Activated T-cell treated with anti-CD3 and anti-CD28 coated beads, Interleukin-2, amount 50 U/mL, for 72 hours (primary cell): ENCODE measurements at regions not wholly inside any gene's neighbourhood (a gene's known extent, or its start where the extent isn't known, plus 50 kb on each side); places are given as distances from the start of the nearest gene placed in this dataset.

ENCODE experiments used
- ATAC-seq, 2 donors: fragments of 150-1000 bp; cut with Tn5 transposase; replicated peaks in 1 of 2; 2 replicates each; pipeline ENCODE4 v1.10.0; 2021; ENCODE audit warnings: moderate library complexity in 2 of 2, mild to moderate bottlenecking in 1 of 2
- DNase-seq, 2 donors: peaks; one replicate each; pipeline ENCODE4 v3.0.0; 2021 to 2022; ENCODE audit warnings: mixed read lengths in 1 of 2
- H3K27ac Mint-ChIP-seq: one replicate; pipeline ENCODE4 v1.8.0; 2022; ENCODE audit warnings: mild to moderate bottlenecking, moderate library complexity, mixed read lengths
- H3K27me3 Mint-ChIP-seq: one replicate; pipeline ENCODE4 v1.8.0; 2022; ENCODE audit warnings: low read depth, mixed read lengths
- H3K36me3 Mint-ChIP-seq, 2 donors: one replicate each; pipeline ENCODE4 v1.8.0; 2022; ENCODE audit warnings: mixed read lengths in 2 of 2, mild to moderate bottlenecking in 1 of 2; ENCODE audit not compliant: insufficient read depth in 2 of 2
- H3K4me1 Mint-ChIP-seq: one replicate; pipeline ENCODE4 v1.8.0; 2022; ENCODE audit warnings: low read depth, mixed read lengths
- H3K4me3 Mint-ChIP-seq, 2 donors: one replicate each; pipeline ENCODE4 v1.8.0; 2022; ENCODE audit warnings: mild to moderate bottlenecking in 2 of 2, mixed read lengths in 2 of 2, moderate library complexity in 2 of 2
- H3K9me3 Mint-ChIP-seq, 2 donors: one replicate each; pipeline ENCODE4 v1.8.0; 2022; ENCODE audit warnings: mixed read lengths in 2 of 2

DNA sequence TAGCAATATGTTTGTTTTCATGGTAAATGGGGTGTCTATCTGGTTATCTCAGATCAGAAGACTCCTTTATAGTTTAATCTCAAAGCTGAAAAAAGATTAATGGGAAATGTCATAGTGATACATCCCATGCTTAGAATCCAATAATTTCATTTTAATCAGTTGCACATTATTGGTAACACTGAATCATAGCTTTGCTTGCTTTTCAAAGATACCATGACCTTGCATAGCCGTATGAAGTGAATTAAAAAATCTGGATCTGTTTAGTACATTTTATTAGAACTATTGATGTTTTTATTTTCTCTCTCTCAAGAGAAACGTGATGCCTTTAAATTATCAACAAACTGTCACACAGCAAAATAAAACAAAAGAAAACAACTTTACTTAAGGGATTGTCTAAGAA, 506.7 kb upstream of the SGO1 start:
- Mint-ChIP-seq H3K27me3 (no peaks in the 10 kb centered on the region), H3K4me1 (no peaks in the 10 kb centered on the region), H3K9me3 (peaks cover 6 to 7% of the 10 kb centered on the region in 2 donors), H3K27ac (no peak overlapping the region), H3K36me3 (peaks cover 0 to 2% of the 10 kb centered on the region in 2 donors), H3K4me3 (no peak overlapping the region)
- DNase-seq = no peak
- no peak for ATAC-seq

DNA sequence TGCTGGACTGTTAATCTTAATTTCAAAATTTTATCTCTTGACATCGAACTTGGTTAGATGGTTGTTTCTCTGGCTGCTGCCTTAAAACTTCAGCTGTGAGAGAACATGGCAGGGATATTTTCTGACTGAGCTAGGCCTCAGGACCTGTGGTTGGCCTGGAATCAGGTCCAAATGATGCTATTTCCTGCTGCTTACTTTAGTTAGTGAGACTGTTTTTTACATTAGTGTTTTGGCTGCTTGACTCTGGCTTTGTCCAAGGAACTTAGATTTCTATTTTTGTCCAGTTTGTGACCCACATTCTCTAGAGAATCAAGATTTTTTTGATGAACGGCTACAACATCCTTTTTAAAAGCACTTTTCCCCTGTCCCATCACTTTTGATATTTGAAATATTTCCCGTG, 497.9 kb upstream of the SGO1 start:
- Mint-ChIP-seq H3K9me3 (peaks cover 11 to 14% of the 10 kb centered on the region in 2 donors), H3K4me1 (no peaks in the 10 kb centered on the region), H3K27ac (no peak overlapping the region), H3K27me3 (no peaks in the 10 kb centered on the region), H3K4me3 (no peak overlapping the region), H3K36me3 (no peaks in the 10 kb centered on the region)
- no peak for DNase-seq
- ATAC-seq = no peak

- Mint-ChIP-seq H3K9me3 (peaks cover 10 to 11% of the 10 kb centered on the region in 2 donors), H3K27me3 (no peaks in the 10 kb centered on the region), H3K4me1 (no peaks in the 10 kb centered on the region), H3K27ac (no peak overlapping the region), H3K36me3 (no peaks in the 10 kb centered on the region), H3K4me3 (no peak overlapping the region)
- DNase-seq = no peak
- ATAC-seq = no peak
These were observed 496.6 kb upstream of the SGO1 start for GRCh38 chr3:20682573-20682972.

- Mint-ChIP-seq H3K27me3 (no peaks in the 10 kb centered on the region), H3K4me1 (no peaks in the 10 kb centered on the region), H3K36me3 (no peaks in the 10 kb centered on the region), H3K9me3 (peaks cover 8 to 9% of the 10 kb centered on the region in 2 donors), H3K27ac (no peak overlapping the region), H3K4me3 (no peak overlapping the region)
- DNase-seq = no peak
- no peak for ATAC-seq
These were observed 495.1 kb upstream of the SGO1 start for GRCh38 chr3:20680990-20681628.

DNA sequence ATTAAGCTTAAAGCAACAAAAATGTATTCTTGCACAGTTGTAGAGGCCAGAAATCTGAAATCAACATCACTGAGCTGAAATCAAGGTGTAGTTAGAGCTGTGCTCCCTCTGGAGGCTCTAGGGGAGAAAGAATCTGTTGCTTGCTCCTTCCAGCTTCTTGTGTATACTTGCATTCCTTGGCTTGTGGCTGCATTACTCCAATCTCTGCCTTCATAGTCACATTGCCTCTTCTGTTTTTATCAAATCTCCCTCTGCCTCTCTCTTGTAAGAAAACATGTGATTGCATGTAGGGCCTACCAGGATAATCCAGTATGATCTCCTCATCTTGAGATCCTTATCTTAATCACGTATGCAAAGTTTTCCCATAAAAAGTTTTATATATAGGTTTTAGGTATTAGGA, 487.9 kb upstream of the SGO1 start:
- Mint-ChIP-seq H3K4me3 (no peak overlapping the region), H3K9me3 (peaks cover 4 to 6% of the 10 kb centered on the region in 2 donors), H3K4me1 (no peaks in the 10 kb centered on the region), H3K27me3 (no peaks in the 10 kb centered on the region), H3K36me3 (no peaks in the 10 kb centered on the region), H3K27ac (no peak overlapping the region)
- ATAC-seq (no peak), DNase-seq (no peak)

GRCh38 chr3:20669675-20670074, 483.7 kb upstream of the SGO1 start:
- Mint-ChIP-seq H3K4me1 (no peaks in the 10 kb centered on the region), H3K27ac (no peak overlapping the region), H3K4me3 (no peak overlapping the region), H3K9me3 (peaks cover 4 to 7% of the 10 kb centered on the region in 2 donors), H3K27me3 (no peaks in the 10 kb centered on the region), H3K36me3 (no peaks in the 10 kb centered on the region)
- ATAC-seq (no peak), DNase-seq (no peak)

GRCh38 chr3:20669184-20669583, 483.2 kb upstream of the SGO1 start:
- no peaks in the 10 kb centered on the region for H3K4me1 Mint-ChIP-seq
- no peak for ATAC-seq
- H3K4me3 Mint-ChIP-seq = no peak overlapping the region
- H3K27me3 Mint-ChIP-seq = no peaks in the 10 kb centered on the region
- no peak for DNase-seq
- no peaks in the 10 kb centered on the region for H3K36me3 Mint-ChIP-seq
- peaks cover 5 to 7% of the 10 kb centered on the region in 2 donors for H3K9me3 Mint-ChIP-seq
- H3K27ac Mint-ChIP-seq = no peak overlapping the region

GRCh38 chr3:20668411-20668810, 482.4 kb upstream of the SGO1 start:
- DNase-seq (no peak), ATAC-seq (no peak)
- no peak overlapping the region for H3K4me3 Mint-ChIP-seq
- peaks cover 3 to 7% of the 10 kb centered on the region in 2 donors for H3K9me3 Mint-ChIP-seq
- H3K27ac Mint-ChIP-seq = no peak overlapping the region
- no peaks in the 10 kb centered on the region for H3K27me3 Mint-ChIP-seq
- H3K4me1 Mint-ChIP-seq = no peaks in the 10 kb centered on the region
- H3K36me3 Mint-ChIP-seq = no peaks in the 10 kb centered on the region

DNA sequence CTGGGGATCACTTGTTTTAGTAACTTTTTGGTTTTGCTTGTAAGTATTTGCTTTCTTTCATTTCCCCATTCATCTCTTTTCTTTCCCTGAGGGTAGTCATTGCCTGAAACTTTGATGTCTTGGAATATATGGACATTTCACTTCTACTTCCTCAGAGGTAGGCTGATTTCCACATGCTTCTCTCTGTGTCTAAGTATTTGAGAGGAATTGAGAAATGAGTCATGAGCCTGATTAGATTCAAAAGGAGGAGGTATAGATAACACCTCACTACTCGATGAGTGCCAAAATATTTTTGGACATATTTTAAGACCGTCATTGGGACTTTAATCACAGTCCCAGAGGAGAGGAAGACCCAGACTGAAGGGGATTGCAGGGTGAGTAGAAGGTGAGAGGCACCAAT, 480.1 kb upstream of the SGO1 start:
- no peak overlapping the region for H3K27ac Mint-ChIP-seq
- no peaks in the 10 kb centered on the region for H3K27me3 Mint-ChIP-seq
- H3K36me3 Mint-ChIP-seq = no peaks in the 10 kb centered on the region
- H3K9me3 Mint-ChIP-seq = peaks cover 2 to 3% of the 10 kb centered on the region in 2 donors
- ATAC-seq (no peak), DNase-seq (no peak)
- no peak overlapping the region for H3K4me3 Mint-ChIP-seq
- no peaks in the 10 kb centered on the region for H3K4me1 Mint-ChIP-seq

- no peak overlapping the region for H3K4me3 Mint-ChIP-seq
- DNase-seq (no peak), ATAC-seq (no peak)
- no peaks in the 10 kb centered on the region for H3K4me1 Mint-ChIP-seq
- H3K27ac Mint-ChIP-seq = no peak overlapping the region
- no peaks in the 10 kb centered on the region for H3K27me3 Mint-ChIP-seq
- peaks cover 4 to 8% of the 10 kb centered on the region in 2 donors for H3K9me3 Mint-ChIP-seq
- H3K36me3 Mint-ChIP-seq = no peaks in the 10 kb centered on the region
These were observed 472.5 kb upstream of the SGO1 start for GRCh38 chr3:20658491-20658890.

DNA sequence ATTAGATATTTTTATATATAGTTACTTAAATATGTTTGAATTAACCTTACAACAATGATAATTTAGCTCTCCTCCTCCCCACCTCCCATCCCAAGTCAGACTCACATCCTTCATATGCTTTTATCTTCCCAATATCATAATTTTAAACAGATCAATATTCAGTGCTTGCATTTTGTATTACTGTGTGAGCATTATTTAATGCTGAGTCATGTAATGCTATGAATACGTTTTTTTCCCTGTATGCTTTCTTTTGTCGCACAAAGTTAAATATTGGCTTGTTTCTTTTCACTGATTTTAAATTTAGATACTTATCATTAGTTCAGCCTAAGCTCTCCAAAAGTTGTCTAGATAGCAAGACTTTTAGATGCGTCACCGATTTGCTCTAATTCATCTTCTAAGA, 471.6 kb upstream of the SGO1 start:
- Mint-ChIP-seq H3K4me1 (no peaks in the 10 kb centered on the region), H3K9me3 (peaks cover 4 to 8% of the 10 kb centered on the region in 2 donors), H3K36me3 (no peaks in the 10 kb centered on the region), H3K27ac (no peak overlapping the region), H3K27me3 (no peaks in the 10 kb centered on the region), H3K4me3 (no peak overlapping the region)
- DNase-seq (no peak), ATAC-seq (no peak)

DNA sequence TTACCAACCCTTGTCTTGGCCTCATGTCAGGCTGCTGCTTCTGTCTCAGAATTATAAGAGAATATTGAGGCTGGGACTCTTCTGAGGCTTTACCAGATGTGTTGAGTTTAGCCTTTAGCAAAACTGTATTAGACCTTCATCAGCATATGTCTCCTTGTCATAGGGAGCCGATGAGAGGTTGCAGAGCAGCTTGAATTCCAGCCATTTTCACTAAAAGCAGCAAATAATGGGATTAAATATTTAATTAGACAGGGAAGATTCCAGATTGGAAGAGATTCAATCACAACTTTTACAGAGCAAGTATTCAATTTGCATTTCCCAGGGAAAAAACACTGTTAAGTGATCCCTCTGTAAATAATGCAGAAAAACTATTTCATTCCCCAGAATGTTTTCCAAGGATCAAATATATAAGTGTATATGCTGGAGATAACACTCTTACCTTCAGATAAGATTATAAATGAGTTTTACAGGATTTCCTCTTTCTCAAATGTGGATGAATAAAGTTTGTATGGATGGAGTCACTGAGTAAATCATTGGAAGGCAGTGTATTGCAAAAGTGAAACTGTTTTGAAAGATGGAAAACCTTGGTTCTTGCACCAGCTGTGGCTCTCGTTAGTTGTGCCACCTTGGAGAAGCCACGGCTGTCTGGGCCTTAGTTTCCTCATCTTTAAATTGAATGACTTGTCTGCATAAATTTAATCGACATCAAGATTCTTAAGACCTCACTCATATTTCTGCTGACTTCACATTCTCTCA, 466.4 kb upstream of the SGO1 start:
- Mint-ChIP-seq H3K9me3 (peaks cover 1 to 7% of the 10 kb centered on the region in 2 donors), H3K36me3 (no peaks in the 10 kb centered on the region), H3K27me3 (no peaks in the 10 kb centered on the region), H3K27ac (no peak overlapping the region), H3K4me1 (no peaks in the 10 kb centered on the region), H3K4me3 (no peak overlapping the region)
- DNase-seq (no peak), ATAC-seq (no peak)

GRCh38 chr3:20648921-20649381, 462.9 kb upstream of the SGO1 start:
- ATAC-seq (no peak), DNase-seq (no peak)
- no peaks in the 10 kb centered on the region for H3K36me3 Mint-ChIP-seq
- H3K9me3 Mint-ChIP-seq = peaks cover 3 to 10% of the 10 kb centered on the region in 2 donors
- no peaks in the 10 kb centered on the region for H3K4me1 Mint-ChIP-seq
- no peak overlapping the region for H3K27ac Mint-ChIP-seq
- H3K27me3 Mint-ChIP-seq = no peaks in the 10 kb centered on the region
- H3K4me3 Mint-ChIP-seq = no peak overlapping the region

GRCh38 chr3:20648294-20648693, 462.3 kb upstream of the SGO1 start:
- Mint-ChIP-seq H3K9me3 (peaks cover 3 to 10% of the 10 kb centered on the region in 2 donors), H3K27ac (no peak overlapping the region), H3K36me3 (no peaks in the 10 kb centered on the region), H3K27me3 (no peaks in the 10 kb centered on the region), H3K4me1 (no peaks in the 10 kb centered on the region), H3K4me3 (no peak overlapping the region)
- DNase-seq = no peak
- no peak for ATAC-seq
